Mammary epithelial cell (primary cell): ENCODE measurements at regions not wholly inside any gene's neighbourhood (a gene's known extent, or its start where the extent isn't known, plus 50 kb on each side); places are given as distances from the start of the nearest gene placed in this dataset.

Source experiments
- CTCF ChIP-seq, 2 donors: IDR thresholded peaks in 1 of 2; conservative IDR thresholded peaks in 1 of 2; 2 replicates each; pipeline ENCODE4 v1.5.1; 2011 to 2012; ENCODE audit warnings: inconsistent platforms in 2 of 2, low read length in 2 of 2, mild to moderate bottlenecking in 2 of 2, control low read depth in 1 of 2, low read depth in 1 of 2; ENCODE audit not compliant: insufficient read depth in 1 of 2; ENCODE audit errors: extremely low read depth in 1 of 2
- EZH2 ChIP-seq: IDR thresholded peaks from 2 replicates; pipeline ENCODE4 v1.6.1; 2012; ENCODE audit warnings: low read length, inconsistent platforms, borderline replicate concordance

- TF ChIP-seq CTCF (conservative IDR thresholded peaks at IDR 0.05 in 1 of 2, IDR thresholded peaks at IDR 0.05 in 1 of 2; ENCODE audit: extremely low read depth in 1 of 2, insufficient read depth in 1 of 2, low read depth in 1 of 2, low read length in 2 of 2), result no peak
- no peak for TF ChIP-seq EZH2
Measured at GRCh38 chr2:8452296-8452695, 229.6 kb upstream of the ID2 start.
